ENCODE measurements at regions not wholly inside any gene's neighbourhood (a gene's known extent, or its start where the extent isn't known, plus 50 kb on each side); places are given as distances from the start of the nearest gene placed in this dataset.

GRCh38 chr5:117638581-117638980 lies 1064.0 kb upstream of the SEMA6A start:
- Histone ChIP-seq H3K4me3 (no peak overlapping the region), H3K9me3 (ENCODE audit: control insufficient read depth in 4 of 4, insufficient read depth in 3 of 4, low read length in 3 of 4) (no peaks in the 10 kb centered on the region), H3K27ac (ENCODE audit: low read depth in 1 of 2, low read length in 1 of 2) (no peak overlapping the region), H3K4me1 (ENCODE audit: control insufficient read depth in 5 of 5, insufficient read depth in 5 of 5, low read length in 5 of 5) (peaks cover 0 to 3% (median 0%) of the 10 kb centered on the region in 5 donors), H3K27me3 (ENCODE audit: control insufficient read depth in 3 of 3, insufficient read depth in 3 of 3, low read length in 2 of 3) (no peaks in the 10 kb centered on the region), H3K9ac (ENCODE audit: insufficient read depth in 1 of 2, low read length in 2 of 2) (no peak overlapping the region), H3K36me3 (ENCODE audit: control insufficient read depth in 4 of 4, insufficient read depth in 4 of 4, low read length in 4 of 4) (no peaks in the 10 kb centered on the region)
- no peak for DNase-seq
- no peak for TF ChIP-seq CTCF (IDR thresholded peaks at IDR 0.05; ENCODE audit: control extremely low read depth, extremely low read depth)
- no peak for ATAC-seq (ENCODE audit: insufficient read depth, low FRiP score)
- WGBS, 2 donors, result 48 to 72% methylated on average over 2 of the region's 2 CpGs

- H3K9me3 ChIP-seq (ENCODE audit: control insufficient read depth in 4 of 4, insufficient read depth in 3 of 4, low read length in 3 of 4), result peaks cover 0 to 2% (median under 1%) of the 10 kb centered on the region in 4 donors
- H3K4me3 ChIP-seq, result no peak overlapping the region
- H3K27ac ChIP-seq (ENCODE audit: low read depth in 1 of 2, low read length in 1 of 2), result no peak overlapping the region
- WGBS, 2 donors, result 89 to 97% methylated on average over 5 of the region's 5 CpGs
- H3K36me3 ChIP-seq (ENCODE audit: control insufficient read depth in 4 of 4, insufficient read depth in 4 of 4, low read length in 4 of 4), result no peaks in the 10 kb centered on the region
- no peak for TF ChIP-seq CTCF (IDR thresholded peaks at IDR 0.05; ENCODE audit: control extremely low read depth, extremely low read depth)
- H3K9ac ChIP-seq (ENCODE audit: insufficient read depth in 1 of 2, low read length in 2 of 2), result no peak overlapping the region
- DNase-seq (no peak), ATAC-seq (ENCODE audit: insufficient read depth, low FRiP score) (no peak)
- H3K27me3 ChIP-seq (ENCODE audit: control insufficient read depth in 3 of 3, insufficient read depth in 3 of 3, low read length in 2 of 3), result no peaks in the 10 kb centered on the region
- no peaks in the 10 kb centered on the region for H3K4me1 ChIP-seq (ENCODE audit: control insufficient read depth in 5 of 5, insufficient read depth in 5 of 5, low read length in 5 of 5)
Observed at GRCh38 chr5:117633093-117633492, 1058.5 kb upstream of the SEMA6A start.

GRCh38 chr5:117624201-117624600 lies 1049.6 kb upstream of the SEMA6A start:
- H3K9ac ChIP-seq (ENCODE audit: insufficient read depth in 1 of 2, low read length in 2 of 2), result no peak overlapping the region
- peaks cover 0 to 2% (median under 1%) of the 10 kb centered on the region in 4 donors for H3K9me3 ChIP-seq (ENCODE audit: control insufficient read depth in 4 of 4, insufficient read depth in 3 of 4, low read length in 3 of 4)
- no peaks in the 10 kb centered on the region for H3K4me1 ChIP-seq (ENCODE audit: control insufficient read depth in 5 of 5, insufficient read depth in 5 of 5, low read length in 5 of 5)
- no peak for TF ChIP-seq CTCF (IDR thresholded peaks at IDR 0.05; ENCODE audit: control extremely low read depth, extremely low read depth)
- H3K27me3 ChIP-seq (ENCODE audit: control insufficient read depth in 3 of 3, insufficient read depth in 3 of 3, low read length in 2 of 3), result no peaks in the 10 kb centered on the region
- no peak overlapping the region for H3K27ac ChIP-seq (ENCODE audit: low read depth in 1 of 2, low read length in 1 of 2)
- H3K36me3 ChIP-seq (ENCODE audit: control insufficient read depth in 4 of 4, insufficient read depth in 4 of 4, low read length in 4 of 4), result no peaks in the 10 kb centered on the region
- 87 to 92% methylated on average over 3 of the region's 3 CpGs for WGBS, 2 donors
- H3K4me3 ChIP-seq, result no peak overlapping the region
- ATAC-seq (ENCODE audit: insufficient read depth, low FRiP score) (no peak), DNase-seq (no peak)
